C4-2B (cell line): ENCODE measurements at regions not wholly inside any gene's neighbourhood (a gene's known extent, or its start where the extent isn't known, plus 50 kb on each side); places are given as distances from the start of the nearest gene placed in this dataset.

Source experiments
- H3K27ac ChIP-seq: fragments of 450-650 bp; 2 replicates; pipeline ENCODE4 v1.5.1; 2017
- ZFX ChIP-seq: fragments of 450-650 bp; IDR thresholded peaks from 2 replicates; pipeline ENCODE4 v1.6.1; 2017
- TF ChIP-seq, protein P1 (sequence below): fragments of 450-650 bp; conservative IDR thresholded peaks from 2 replicates; pipeline ENCODE4 v1.5.1; 2017; ENCODE audit warnings: mild to moderate bottlenecking

GRCh38 chr2:18171191-18172139 lies 293.0 kb downstream of the KCNS3 start:
- no peak overlapping the region for H3K27ac ChIP-seq
- TF ChIP-seq, protein P1, sequence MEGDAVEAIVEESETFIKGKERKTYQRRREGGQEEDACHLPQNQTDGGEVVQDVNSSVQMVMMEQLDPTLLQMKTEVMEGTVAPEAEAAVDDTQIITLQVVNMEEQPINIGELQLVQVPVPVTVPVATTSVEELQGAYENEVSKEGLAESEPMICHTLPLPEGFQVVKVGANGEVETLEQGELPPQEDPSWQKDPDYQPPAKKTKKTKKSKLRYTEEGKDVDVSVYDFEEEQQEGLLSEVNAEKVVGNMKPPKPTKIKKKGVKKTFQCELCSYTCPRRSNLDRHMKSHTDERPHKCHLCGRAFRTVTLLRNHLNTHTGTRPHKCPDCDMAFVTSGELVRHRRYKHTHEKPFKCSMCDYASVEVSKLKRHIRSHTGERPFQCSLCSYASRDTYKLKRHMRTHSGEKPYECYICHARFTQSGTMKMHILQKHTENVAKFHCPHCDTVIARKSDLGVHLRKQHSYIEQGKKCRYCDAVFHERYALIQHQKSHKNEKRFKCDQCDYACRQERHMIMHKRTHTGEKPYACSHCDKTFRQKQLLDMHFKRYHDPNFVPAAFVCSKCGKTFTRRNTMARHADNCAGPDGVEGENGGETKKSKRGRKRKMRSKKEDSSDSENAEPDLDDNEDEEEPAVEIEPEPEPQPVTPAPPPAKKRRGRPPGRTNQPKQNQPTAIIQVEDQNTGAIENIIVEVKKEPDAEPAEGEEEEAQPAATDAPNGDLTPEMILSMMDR = no peak
- TF ChIP-seq ZFX = no peak

DNA sequence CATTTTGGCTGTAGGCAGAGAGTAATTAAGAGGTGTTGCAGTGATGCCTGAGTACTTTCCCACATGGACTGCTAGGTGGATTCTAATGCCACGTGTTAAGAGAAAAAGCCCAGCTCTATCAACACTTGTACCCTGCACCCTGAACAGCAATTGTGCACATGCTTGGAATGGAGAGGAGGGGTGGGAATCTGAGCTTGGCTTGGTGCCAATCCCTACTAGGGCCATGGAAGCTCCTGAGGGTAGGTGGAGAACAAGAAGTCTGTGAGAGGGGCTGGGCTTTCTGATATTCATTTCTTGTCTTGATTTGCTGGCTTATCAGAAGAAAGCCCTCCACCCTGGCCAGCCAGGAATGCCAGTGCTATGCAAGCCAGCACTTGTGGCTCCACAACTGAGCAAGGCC lies 292.2 kb downstream of the KCNS3 start:
- no peak for TF ChIP-seq ZFX
- TF ChIP-seq, protein P1 = no peak
- no peak overlapping the region for H3K27ac ChIP-seq

- TF ChIP-seq, protein P1 = no peak
- no peak for TF ChIP-seq ZFX
- H3K27ac ChIP-seq = no peak overlapping the region
Observed at GRCh38 chr2:18169893-18170175, 291.4 kb downstream of the KCNS3 start.

DNA sequence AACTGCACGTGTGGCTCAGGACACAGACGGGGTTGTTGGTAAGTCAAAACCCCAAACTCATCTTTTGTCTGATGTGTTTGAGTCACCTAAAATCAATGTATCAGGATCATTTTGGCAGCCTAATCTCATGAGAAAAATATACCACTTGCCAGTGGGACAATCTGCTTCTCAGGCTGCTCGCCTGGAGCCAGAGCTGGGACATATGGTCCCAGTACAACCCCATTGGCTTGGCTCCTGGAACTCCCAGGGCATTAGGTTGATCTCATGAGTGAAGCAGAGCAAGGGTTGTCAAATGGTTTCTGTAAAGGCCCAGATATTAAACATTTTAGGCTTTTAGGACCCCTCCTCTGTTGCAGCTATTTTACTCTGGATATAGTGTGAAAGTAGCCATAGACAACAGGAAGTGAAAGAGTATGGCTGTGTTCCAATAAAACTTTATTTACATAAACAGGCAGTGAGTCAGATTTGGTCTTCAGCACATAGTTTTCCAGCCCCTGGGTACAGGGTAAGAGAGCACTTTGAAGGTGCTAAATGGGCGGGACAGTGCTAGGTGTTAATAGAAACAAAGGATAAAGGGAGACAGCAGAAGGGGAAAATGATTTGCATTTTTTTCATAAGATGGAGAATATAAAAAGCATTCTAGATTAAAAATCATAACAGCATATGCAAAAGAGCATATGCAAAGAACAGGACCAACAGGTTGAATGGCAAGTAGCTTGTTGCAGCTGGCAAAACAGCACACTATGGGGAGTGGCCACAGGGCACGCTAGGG lies 290.8 kb downstream of the KCNS3 start:
- H3K27ac ChIP-seq = no peak overlapping the region
- TF ChIP-seq, protein P1 = no peak
- no peak for TF ChIP-seq ZFX

GRCh38 chr2:18167871-18168270 lies 289.4 kb downstream of the KCNS3 start:
- TF ChIP-seq ZFX = no peak
- TF ChIP-seq, protein P1 = no peak
- no peak overlapping the region for H3K27ac ChIP-seq

DNA sequence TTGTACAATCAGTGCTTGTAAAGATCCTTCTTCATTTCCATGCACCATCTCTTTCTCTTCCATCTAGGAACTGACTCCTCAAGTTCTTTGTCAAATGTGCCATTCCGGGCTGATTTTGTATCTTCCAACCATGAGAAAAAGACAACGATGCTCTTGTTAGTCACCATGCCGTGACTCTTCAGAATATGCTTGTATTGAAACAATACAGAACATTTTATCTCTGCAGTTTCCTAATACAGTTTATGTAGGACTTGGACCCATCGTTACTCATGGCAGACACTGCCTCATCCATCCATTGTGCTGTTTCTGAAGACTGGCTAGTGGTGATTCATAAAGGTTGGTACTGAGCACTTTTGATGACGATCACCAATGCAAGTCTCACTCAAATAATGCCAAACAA lies 283.2 kb downstream of the KCNS3 start:
- H3K27ac ChIP-seq = no peak overlapping the region
- no peak for TF ChIP-seq ZFX
- TF ChIP-seq, protein P1 = no peak

GRCh38 chr2:18159896-18160295 lies 281.4 kb downstream of the KCNS3 start:
- H3K27ac ChIP-seq = no peak overlapping the region
- TF ChIP-seq ZFX = no peak
- TF ChIP-seq, protein P1 = no peak
